Liver (tissue), 3 donors: ENCODE measurements at regions not wholly inside any gene's neighbourhood (a gene's known extent, or its start where the extent isn't known, plus 50 kb on each side); places are given as distances from the start of the nearest gene placed in this dataset.

Source experiments
- CTCF ChIP-seq: fragments of 150-350 bp; IDR thresholded peaks from 2 replicates; pipeline ENCODE4 v1.5.1; 2017; ENCODE audit warnings: improper control_type of control experiment, low read depth, low read length; ENCODE audit not compliant: missing input control
- EGR1 ChIP-seq, 2 donors: IDR thresholded peaks; 2 replicates each; pipeline ENCODE4 v1.6.1; 2016 to 2018; ENCODE audit warnings: antibody characterized with exemption in 2 of 2, low read depth in 2 of 2
- GABPA ChIP-seq, 2 donors: IDR thresholded peaks in 1 of 2; conservative IDR thresholded peaks in 1 of 2; 2 replicates each; pipeline ENCODE4 v1.6.1; 2016; ENCODE audit warnings: antibody characterized with exemption in 2 of 2, mild to moderate bottlenecking in 1 of 2, moderate library complexity in 1 of 2
- MAX ChIP-seq: IDR thresholded peaks from 2 replicates; pipeline ENCODE4 v1.6.1; 2016; ENCODE audit warnings: antibody characterized with exemption
- RAD21 ChIP-seq, 2 donors: IDR thresholded peaks; 2 replicates each; pipeline ENCODE4 v1.6.1; 2016; ENCODE audit warnings: antibody characterized with exemption in 2 of 2, mild to moderate bottlenecking in 2 of 2
- REST ChIP-seq: IDR thresholded peaks from 2 replicates; pipeline ENCODE4 v1.6.1; 2016; ENCODE audit warnings: antibody characterized with exemption, mild to moderate bottlenecking
- SP1 ChIP-seq: IDR thresholded peaks from 2 replicates; pipeline ENCODE4 v1.6.1; 2018; ENCODE audit warnings: antibody characterized with exemption, mild to moderate bottlenecking
- TAF1 ChIP-seq: conservative IDR thresholded peaks from 2 replicates; pipeline ENCODE4 v1.6.1; 2016; ENCODE audit warnings: antibody characterized with exemption, mild to moderate bottlenecking
- YY1 ChIP-seq: IDR thresholded peaks from 2 replicates; pipeline ENCODE4 v1.6.1; 2016; ENCODE audit warnings: antibody characterized with exemption, mild to moderate bottlenecking
- donor health status: healthy.
- donor health status: healthy.

GRCh38 chr4:65066106-65066505 is 604.2 kb downstream of the EPHA5 start:
- TF ChIP-seq YY1 (no peak), CTCF (no peak), TAF1 (no peak), MAX (no peak), GABPA (IDR thresholded peaks at IDR 0.05 in 1 of 2, conservative IDR thresholded peaks at IDR 0.05 in 1 of 2) (no peak), EGR1 (IDR thresholded peaks at IDR 0.05; ENCODE audit: low read depth in 2 of 2) (no peak), SP1 (no peak), REST (no peak), RAD21 (IDR thresholded peaks at IDR 0.05) (no peak)
